DOHH2 (cell line): ENCODE measurements at regions not wholly inside any gene's neighbourhood (a gene's known extent, or its start where the extent isn't known, plus 50 kb on each side); places are given as distances from the start of the nearest gene placed in this dataset.

Experiments
- EZH2phosphoT487 ChIP-seq: fragments of 200-600 bp; sonication (generic); IDR thresholded peaks from 2 replicates; pipeline ENCODE4 v1.6.1; 2017; ENCODE audit warnings: borderline replicate concordance, mild to moderate bottlenecking, antibody characterized with exemption, low read length, moderate library complexity, mixed read lengths
- TF ChIP-seq, protein P1 (sequence below): fragments of 200-600 bp; sonication (generic); IDR thresholded peaks from one replicate; pipeline ENCODE4 v1.5.1; 2014; ENCODE audit warnings: antibody characterized with exemption, mild to moderate bottlenecking, low read depth, low read length; ENCODE audit not compliant: poor library complexity, severe bottlenecking

DNA sequence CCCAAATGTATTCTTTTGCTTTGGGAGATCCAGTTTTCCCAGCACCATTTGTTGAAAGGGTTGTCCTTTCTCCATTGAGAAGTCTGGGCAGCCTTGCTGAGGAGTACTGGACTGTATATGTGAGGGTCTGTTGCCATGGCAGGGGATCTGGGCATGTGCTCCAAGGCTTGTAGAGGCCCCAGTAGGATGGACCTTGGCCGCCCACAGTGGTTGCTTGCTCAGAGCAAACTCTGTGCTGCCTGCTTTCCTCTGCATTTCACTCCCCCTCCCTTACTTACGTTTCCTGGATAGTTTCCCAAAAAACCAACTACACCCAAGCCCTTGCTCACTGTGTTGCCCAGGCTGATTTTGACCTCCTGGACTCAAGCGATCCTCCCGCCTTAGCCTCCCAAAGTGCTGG lies 97.2 kb upstream of the PRR23E start:
- TF ChIP-seq, protein P1, sequence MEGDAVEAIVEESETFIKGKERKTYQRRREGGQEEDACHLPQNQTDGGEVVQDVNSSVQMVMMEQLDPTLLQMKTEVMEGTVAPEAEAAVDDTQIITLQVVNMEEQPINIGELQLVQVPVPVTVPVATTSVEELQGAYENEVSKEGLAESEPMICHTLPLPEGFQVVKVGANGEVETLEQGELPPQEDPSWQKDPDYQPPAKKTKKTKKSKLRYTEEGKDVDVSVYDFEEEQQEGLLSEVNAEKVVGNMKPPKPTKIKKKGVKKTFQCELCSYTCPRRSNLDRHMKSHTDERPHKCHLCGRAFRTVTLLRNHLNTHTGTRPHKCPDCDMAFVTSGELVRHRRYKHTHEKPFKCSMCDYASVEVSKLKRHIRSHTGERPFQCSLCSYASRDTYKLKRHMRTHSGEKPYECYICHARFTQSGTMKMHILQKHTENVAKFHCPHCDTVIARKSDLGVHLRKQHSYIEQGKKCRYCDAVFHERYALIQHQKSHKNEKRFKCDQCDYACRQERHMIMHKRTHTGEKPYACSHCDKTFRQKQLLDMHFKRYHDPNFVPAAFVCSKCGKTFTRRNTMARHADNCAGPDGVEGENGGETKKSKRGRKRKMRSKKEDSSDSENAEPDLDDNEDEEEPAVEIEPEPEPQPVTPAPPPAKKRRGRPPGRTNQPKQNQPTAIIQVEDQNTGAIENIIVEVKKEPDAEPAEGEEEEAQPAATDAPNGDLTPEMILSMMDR: no peak
- TF ChIP-seq EZH2phosphoT487: no peak
